GM21526 (cell line): ENCODE measurements at regions not wholly inside any gene's neighbourhood (a gene's known extent, or its start where the extent isn't known, plus 50 kb on each side); places are given as distances from the start of the nearest gene placed in this dataset.
"Not testable (repeated sequence)": the region's sequence is repeated elsewhere in the genome, so short reads cannot be mapped to it uniquely, and the experiment has no call there.

Experiments
- ATAC-seq: cut with Tn5 transposase; IDR thresholded peaks from one replicate; pipeline ENCODE4 v1.9.1; 2021; ENCODE audit warnings: moderate library complexity; ENCODE audit not compliant: unreplicated experiment, low FRiP score

DNA sequence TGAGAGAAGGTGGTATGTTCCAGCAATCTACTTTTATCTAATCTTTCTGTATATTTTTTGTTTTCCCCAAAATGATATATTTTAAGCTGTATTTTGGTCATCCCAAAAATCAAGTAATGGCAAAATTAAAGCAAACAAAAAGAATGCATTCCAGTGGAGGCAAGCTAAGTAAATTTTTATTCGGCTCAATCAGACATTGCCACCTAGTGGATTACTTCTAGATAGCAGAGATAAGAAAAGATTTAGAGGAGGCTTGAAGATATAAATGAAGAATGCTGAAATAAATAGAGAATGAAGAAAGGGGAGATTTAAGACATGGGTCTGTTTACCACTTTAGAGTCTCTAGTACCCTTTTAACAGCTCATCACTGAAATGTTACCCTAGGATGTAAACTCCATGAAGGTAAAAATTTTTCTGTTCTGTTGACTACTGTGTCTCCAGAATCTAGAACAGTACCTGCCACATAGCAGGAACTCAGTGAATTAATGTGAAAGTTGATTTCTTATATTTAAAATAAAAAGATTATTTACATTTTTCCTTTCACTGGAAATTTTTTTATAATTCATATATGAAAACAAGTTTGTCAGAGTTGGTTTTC is 110.9 kb upstream of the ANK2 start:
- no peak for ATAC-seq

DNA sequence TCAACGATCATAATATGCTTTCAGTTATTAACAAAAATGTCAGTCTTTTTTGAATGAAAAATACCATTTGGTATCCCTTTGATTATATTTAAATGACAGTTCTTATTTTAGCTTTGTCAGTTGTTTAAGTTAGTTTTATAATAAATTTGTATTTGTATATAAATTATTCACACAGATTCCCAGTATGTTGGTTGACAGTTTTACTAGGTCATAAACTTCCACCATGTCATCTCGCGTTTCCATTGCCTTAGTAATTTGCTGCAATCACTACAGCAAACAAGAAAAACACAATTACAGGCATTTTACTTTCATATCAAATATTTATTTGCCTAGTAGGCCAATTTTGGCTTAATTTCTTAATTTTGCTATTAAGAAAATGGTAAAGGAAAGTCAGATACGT is 109.6 kb upstream of the ANK2 start:
- no peak for ATAC-seq

DNA sequence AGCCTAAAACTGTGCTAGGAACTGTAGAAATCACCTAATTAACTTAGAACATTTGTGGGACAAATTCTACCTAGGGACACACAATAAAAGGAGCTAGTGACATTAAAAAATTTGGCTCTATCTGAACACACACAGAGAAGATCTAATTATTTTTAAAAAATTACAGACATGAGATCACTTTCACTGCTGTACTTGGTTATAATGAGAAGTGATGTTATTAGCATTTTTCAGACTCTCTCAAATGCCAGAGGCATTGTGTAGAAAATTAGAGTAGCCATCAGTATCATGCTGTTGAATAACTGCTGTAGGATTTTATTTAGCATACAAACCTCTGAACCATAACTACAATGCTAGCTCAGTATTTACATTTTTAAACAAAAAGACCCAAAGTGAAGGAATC is 109.1 kb upstream of the ANK2 start:
- ATAC-seq: no peak

DNA sequence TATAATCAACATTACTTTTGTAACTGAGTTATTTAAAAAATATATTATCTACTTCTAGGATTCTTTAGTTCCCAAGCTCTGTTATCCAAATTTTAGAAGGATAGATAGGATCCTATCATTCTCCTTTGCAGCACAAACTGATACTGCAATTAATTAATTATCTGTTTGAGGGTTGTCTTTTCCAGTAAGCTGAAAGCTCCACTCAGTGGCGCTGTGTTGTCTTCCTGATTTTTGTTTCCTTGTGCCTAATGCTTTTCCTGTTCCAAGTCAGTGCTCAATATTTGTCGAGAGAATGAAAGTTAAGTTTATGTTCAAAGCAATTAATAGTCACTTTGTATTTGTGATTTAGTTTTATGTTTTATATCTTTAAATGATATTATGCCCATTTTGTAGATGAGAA is 107.4 kb upstream of the ANK2 start:
- ATAC-seq: no peak

DNA sequence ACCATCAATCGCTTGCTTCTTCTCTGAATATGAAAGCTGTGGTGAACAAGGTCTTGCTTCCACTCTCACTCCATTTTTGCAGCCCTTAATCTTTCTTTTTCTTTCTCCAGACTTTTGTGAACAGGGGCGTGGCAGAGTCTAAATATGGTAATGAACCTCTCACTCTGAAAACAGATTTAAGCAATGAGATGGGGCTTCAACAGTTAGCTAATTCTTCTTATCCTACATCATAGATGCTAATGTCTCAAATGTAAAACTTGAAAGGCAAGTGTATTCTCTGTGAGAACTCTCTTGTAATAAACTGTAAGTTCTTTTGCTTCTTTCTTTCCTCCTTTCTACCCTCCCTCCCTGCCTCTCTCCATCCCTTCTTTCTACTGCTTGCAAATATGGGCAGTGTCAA is 106.5 kb upstream of the ANK2 start:
- no peak for ATAC-seq

DNA sequence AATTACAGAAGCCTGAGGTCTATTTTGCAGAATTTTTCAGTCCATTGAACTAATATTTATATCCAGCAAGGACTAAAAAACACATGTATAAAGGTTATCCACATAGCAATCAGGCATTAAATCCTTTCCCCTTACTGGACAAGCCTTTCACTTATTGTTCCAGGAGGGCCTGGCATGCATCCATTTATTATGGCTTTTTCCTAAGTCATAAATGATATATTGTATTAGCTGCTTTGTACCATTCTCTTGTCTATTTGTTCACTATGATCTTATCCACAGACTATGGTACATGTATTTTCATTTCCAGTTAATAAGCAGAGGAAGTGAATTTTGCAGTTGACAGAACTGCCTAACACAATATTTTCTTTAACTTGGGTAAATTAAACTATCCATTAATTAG is 105.4 kb upstream of the ANK2 start:
- ATAC-seq: no peak

DNA sequence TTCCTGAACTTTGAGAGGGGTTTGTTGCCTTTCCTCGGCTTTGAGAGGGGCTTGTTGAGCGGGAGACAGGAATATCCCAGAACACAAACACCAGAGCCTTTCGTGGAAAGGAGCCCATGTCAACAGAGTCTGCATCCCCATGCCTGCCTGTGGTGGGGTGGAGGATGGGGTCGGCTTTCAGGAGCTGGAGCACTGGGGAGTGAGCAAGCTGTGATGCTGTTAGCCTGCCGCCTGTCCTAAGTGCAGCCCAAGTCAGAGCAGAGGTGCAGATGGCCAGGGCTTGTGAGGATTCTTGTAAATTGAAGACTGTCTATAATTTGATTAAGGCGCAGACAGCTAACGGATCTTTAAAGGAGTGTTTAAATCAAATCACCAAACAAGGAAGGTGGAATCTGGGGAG is 103.3 kb upstream of the ANK2 start:
- ATAC-seq: no peak

DNA sequence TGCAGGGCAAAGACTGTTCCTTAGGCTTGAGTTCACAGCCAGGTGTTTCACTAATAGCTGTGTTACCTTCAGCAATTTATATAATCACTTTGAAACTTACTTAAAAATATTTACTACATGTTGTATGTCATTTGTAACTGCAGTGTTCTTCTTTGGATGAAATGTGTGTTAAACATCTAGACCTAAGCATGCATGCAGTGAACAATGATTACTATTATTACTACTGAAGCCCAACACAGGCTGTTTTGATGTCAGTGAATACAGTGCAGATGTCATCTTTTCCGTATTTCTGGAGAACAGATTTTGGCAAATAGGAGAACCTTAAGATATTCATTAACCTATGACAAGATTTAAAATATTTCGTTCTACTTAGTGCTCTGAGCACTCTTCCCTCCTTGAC is 101.8 kb upstream of the ANK2 start:
- ATAC-seq: no peak

DNA sequence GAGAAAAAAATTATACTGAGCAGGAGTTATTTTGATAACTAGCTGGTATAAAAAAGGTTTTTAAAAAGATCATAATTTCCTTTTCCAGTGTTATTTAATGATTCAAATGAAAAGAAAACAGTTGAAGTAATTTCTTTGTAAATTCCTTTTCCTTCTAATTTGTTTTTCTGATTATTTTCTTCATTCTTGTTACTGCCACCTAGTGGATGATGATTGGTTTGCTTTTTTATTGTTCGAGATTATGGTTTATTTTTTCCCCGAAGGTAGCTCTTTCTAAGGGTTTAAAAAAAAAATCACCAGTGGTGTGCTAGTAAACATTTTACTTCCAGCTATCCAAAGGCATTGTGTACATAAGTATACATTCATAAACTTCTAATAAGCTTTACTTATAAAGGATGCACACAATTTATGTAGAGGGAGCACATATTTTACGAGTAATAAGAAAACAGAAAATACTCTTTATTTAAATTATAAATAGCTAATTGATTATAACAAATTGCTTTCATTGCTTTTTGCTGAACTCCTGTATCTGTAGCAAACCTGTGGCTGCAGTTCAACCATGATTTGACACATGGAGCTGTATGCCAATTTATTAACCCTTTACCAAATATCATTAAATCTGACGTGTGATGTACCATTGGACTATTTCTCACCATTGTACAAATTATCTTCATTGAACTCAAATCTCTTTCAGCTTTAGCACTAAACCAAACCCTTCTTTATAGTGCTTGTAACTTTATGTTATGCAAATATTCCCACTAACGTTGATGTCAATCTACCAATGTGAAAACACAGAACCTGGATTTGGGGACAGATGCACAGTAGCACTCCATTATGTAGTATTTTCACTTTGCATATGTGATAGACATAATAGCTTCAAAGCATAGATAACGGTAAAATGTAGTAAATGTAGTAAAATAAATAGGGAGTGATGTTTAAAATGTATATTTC is 97.8 kb upstream of the ANK2 start:
- no peak for ATAC-seq

DNA sequence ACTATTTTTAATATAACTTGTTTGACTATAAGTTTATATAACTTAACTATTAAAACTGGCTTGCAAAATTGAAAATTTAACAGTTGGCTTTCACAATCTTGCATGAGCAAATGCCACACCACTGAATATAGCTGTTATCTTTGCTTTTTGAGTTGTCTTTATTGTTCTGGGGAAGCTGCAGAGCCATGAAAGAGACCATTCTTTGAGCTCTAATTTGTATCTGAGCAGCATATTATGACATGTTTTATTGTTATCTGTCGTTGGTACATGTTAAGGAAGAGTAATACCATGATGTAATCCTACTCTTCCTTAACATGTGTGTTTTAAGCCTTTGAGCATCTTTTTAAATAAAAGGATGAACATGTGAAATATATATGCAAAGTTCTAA is 97.1 kb upstream of the ANK2 start:
- no peak for ATAC-seq

DNA sequence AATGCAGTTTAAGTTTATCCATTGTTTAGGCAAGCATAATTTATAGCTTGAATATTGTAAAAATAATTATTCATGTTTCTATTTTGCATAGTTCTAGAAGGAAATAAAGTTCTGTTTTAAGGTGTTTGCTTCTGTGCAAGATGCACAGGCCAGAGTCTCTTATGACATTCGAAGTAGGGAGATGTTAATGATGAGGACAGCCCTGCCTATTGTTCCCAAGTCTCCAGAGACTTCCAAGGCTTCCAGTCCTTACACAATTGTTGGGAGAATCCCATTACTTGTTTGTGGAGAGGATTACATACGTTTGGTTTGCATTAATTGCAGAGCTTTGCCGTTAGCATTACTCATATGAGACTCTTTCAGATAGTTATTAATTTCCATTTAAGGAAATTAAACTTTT is 96.2 kb upstream of the ANK2 start:
- ATAC-seq: no peak

DNA sequence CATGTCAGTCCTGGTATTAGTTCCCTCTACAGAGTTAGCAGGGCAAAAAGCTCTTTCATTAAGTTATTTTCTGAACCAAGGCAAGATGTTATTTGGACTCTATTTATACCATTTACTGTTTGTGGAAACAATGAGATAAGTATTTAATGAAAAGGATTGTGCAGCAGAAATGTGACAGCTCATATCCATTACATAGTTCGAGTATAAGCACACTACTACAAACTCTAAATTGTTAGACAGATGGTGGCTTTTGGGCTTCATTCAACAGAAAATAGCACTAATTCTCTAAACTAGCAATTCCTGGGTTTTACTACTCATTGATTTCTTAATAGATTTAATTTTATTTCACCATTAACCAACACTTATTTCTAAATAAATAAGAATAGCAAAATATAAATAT is 95.2 kb upstream of the ANK2 start:
- ATAC-seq: no peak

DNA sequence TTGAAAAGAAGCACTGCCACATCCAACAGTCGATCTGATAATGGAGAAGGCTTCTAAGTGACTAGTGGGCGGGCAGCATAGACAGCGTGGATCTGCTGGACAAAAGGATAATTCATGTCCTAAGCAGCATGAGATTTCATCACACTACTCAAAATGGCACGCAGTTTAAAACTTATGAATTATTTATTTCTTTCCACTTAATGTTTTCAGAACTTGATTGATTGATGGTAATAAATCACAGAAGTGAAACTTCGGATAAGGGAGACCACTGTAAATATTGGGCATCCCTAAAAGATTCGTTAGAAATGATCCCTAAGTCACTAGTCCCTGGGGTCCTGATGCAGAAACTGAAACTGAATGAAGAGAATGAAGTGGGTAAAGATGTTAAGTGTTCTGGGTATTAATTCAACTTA is 93.0 kb upstream of the ANK2 start:
- no peak for ATAC-seq

DNA sequence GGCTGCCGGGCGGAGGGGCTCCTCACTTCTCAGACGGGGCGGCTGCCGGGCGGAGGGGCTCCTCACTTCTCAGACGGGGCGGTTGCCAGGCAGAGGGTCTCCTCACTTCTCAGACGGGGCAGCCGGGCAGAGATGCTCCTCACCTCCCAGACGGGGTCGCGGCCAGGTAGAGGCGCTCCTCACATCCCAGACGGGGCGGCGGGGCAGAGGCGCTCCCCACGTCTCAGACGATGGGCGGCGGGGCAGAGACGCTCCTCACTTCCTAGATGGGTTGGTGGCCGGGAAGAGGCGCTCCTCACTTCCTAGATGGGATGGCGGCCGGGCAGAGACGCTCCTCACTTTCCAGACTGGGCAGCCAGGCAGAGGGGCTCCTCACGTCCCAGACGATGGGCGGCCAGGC is 91.7 kb upstream of the ANK2 start:
- ATAC-seq: not testable (repeated sequence)

DNA sequence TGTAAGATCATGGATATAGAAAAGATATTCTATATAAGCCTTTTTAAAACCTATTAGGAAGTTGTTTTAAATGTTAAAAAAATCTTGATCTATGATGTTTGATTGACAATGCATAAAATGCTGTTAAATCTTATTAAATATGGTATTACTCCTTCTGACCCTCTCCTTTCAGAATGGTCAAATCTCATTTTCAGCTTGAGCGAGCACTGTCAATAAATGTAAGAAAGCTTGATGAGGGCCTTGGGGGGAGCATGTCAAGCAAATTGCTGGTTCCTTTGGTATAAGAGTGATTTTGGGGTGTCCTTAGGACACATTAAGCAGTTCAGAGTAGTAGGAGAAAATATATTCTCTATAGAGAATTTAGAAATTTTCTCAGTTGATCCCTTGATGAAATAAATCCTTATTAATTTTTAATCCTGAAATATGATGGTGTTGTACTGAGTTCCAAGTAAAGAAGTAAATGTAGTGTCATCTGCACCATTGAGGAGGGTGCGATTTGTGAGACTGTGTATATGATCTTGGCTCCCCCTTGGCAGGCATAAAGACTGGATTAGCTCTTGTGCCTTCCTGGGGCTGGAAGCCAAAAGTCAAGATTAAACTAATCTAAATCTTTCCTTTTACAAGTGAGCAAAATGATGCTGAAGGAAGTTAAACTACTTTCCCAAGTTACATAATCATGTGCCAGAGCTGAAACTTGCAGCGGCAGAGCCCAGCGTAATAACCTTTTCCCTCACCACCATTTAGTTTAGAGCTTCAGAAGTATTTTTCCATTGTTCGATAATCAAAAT is 82.6 kb upstream of the ANK2 start:
- no peak for ATAC-seq

DNA sequence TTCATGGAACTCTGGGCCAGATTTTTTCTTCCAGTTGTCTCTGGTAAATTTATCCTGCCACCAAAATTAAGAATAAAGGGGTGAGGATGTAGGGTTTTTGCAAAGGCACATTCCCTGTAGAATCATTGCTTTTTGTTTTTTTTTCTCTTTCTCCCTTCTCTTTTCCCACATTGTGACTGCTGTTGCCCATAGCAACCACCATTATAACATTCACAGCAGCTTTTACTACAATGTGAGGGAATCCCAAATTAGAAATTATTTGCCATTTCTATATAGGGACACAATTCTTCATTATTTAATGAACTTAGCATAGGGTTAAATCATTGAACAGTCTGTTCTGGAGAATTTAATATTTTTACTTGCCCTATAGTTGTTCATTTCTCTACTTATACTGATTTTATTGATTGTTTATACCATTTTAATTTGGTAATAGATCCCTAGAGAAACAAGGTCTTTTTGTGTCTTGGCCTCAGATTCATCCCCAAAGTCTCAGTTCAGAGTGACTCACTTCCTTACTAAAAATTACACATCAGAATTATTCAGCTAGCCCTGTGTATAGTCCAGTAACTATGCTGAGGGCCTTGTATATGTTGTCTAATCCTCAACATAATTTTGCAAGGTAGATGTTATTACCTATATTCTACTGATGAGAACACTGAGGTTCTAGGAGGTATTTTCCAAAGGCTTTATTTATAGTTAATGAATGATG is 80.8 kb upstream of the ANK2 start:
- no peak for ATAC-seq

DNA sequence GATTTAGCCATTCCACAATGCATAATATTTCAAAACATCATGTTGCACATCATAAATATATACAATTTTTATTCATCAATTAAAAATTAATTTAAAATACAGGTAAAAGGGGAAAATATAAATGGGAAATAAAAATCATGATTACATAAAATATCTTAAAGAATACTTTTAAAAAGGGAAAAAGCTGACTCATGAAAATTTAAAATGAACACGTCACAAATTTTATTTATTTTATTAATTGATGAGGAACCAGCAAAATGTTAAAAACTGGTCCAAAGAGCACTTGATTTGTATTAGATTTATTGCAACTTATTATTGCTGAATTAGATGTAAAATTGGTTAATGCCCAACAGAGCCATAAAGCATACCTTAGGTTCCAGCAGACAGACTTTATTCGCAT is 78.5 kb upstream of the ANK2 start:
- no peak for ATAC-seq

DNA sequence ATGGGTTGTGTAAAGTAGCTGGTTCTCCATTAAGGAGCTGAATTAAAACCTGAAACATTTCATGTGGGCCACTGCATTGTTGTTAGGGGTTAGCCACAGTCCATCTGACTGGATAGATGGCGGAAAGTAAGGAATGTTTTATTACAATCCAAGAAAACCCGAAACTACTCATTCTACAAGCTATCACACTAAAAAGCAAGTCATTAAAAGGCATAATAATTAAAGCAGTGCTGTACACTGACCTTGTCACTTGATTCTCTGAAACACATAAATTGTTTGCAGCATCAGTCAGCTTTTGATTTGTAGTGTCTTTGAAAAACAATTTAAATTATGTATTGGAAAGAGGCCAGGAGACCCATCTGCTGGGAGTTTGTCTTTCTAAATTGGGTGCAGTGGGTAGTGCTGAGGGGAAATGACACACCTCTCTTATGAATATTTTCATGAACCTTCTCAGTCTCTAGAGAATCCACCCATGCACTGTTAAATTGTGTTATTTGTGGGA is 75.7 kb upstream of the ANK2 start:
- no peak for ATAC-seq

DNA sequence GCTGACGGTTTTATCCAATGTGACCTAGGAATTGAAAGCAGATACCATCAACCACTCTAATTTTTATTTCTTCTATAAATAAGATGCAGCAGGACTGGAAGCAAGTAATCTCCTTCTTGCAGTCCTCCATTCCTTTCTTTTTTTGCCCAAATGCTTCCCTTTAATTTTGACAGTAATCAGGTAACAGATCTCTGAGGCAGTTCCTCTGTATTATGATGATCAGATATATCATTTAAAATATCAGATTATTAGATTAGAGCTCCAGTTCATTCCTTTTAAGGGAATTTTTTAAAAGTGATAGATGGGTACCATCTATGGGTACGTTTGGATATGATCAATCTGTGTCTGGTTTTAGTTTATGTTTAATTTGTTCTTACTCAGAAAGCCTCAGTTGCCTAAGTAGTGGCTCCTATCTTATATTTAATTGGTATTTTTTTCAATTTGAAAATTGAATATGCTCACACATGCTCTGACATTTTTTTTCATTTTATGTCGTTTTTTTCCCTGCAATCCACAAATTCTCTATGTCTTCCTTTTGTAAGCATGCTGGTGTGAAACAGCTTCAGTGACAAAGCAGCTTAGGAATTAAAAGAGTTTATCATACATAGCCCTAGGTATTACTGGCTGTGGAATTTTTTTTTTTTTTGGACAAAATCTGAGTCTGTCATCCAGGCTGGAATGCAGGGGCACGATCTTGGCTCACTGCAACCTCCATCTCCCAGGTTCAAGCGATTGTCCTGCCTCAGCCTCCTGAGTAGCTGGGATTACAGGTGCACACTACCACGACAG is 73.7 kb upstream of the ANK2 start:
- no peak for ATAC-seq
